ENCODE measurements at regions not wholly inside any gene's neighbourhood (a gene's known extent, or its start where the extent isn't known, plus 50 kb on each side); places are given as distances from the start of the nearest gene placed in this dataset.
"Not testable (repeated sequence)": the region's sequence is repeated elsewhere in the genome, so short reads cannot be mapped to it uniquely, and the experiment has no call there.

DNA sequence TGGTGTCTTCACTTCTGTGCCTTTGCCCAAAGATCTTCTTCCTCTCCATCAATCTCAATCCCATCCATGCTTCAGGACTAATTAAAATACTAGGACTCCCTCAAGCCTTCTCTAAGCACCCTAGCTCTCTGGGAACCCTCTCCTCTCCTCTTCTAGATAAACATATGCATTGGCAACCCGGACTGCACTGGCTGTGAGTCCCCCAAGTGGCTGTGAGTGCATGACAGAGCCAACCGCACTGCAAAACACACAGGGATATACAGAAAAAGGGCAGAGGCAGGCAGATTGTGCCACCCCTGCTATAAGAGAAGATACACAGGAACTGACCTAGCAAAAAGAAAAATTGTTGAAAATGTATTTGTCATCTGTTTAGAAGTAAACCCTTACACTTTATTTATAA lies 457.1 kb downstream of the MFSD1 start:
- Histone ChIP-seq H3K27ac (no peak overlapping the region), H3K36me3 (no peaks in the 10 kb centered on the region), H3K27me3 (no peaks in the 10 kb centered on the region), H3K4me1 (no peaks in the 10 kb centered on the region), H3K9me3 (no peaks in the 10 kb centered on the region), H3K4me3 (no peak overlapping the region)
- WGBS, 2 donors, result 51 to 58% methylated on average over 2 of the region's 2 CpGs
- DNase-seq, result no peak
- no peak for TF ChIP-seq CTCF (IDR thresholded peaks at IDR 0.05)
- no peak for TF ChIP-seq EP300 (IDR thresholded peaks at IDR 0.05)
- no peak for TF ChIP-seq POLR2AphosphoS5 (IDR thresholded peaks at IDR 0.05)
- no peak for TF ChIP-seq POLR2A (IDR thresholded peaks at IDR 0.05)
- intact Hi-C loops (cut with DNase I), result loop anchor here (10.0 kb wide), 1 partner anchor 344 kb away; no protein-coding TSS in a partner anchor

DNA sequence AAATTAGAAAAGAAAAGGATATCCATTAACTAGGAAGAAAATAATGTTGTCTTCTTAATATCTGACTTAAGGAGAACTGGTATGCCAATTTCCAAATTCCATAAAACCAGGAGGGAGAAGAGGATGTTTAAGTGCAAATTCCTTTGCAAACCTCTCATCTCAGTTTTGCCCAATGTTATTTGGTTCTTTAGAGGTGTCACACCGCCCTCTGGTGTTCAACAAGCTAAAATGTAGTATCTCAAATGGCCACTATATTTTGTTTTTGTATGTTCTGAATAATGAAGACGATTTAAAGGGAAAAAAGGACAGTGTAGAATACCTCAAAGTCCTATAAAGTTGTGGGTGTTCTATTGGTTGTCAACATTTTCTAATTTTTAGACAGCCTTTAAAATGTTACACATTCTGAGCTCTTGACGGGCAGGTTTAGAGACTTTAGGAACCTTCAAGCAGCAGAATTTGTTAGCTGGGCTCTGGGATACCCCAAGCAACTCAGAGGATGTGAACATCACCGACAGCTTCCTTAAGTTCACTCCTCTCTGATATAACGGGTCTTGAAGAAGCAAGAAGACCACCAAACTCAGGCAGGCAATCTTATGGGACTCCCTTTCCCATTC lies 458.3 kb downstream of the MFSD1 start:
- Histone ChIP-seq H3K4me3 (no peak overlapping the region), H3K36me3 (no peaks in the 10 kb centered on the region), H3K27me3 (no peaks in the 10 kb centered on the region), H3K9me3 (no peaks in the 10 kb centered on the region), H3K27ac (no peak overlapping the region), H3K4me1 (no peaks in the 10 kb centered on the region)
- TF ChIP-seq POLR2AphosphoS5 (IDR thresholded peaks at IDR 0.05) (no peak), EP300 (IDR thresholded peaks at IDR 0.05) (no peak), CTCF (IDR thresholded peaks at IDR 0.05) (peak; percentile 11 to 68 (median 54)), POLR2A (IDR thresholded peaks at IDR 0.05) (no peak)
- intact Hi-C loops (cut with DNase I), result loop anchor here (1.0 to 10.0 kb wide), 5 partner anchors 414 to 747 kb away; no protein-coding TSS in a partner anchor
- no peak for DNase-seq
- WGBS, 2 donors, result 23 to 27% methylated on average over 5 of the region's 5 CpGs

GRCh38 chr3:159261333-159261732 lies 459.5 kb downstream of the MFSD1 start:
- not testable (repeated sequence) for H3K4me3 ChIP-seq, DNase-seq, H3K36me3 ChIP-seq, H3K9me3 ChIP-seq, H3K27ac ChIP-seq, H3K4me1 ChIP-seq, H3K27me3 ChIP-seq
- 43 to 69% methylated on average over 4 of the region's 4 CpGs for WGBS, 2 donors
- intact Hi-C loops (cut with DNase I), result loop anchor here (5.0 to 10.0 kb wide), 4 partner anchors 546 to 746 kb away; no protein-coding TSS in a partner anchor

DNA sequence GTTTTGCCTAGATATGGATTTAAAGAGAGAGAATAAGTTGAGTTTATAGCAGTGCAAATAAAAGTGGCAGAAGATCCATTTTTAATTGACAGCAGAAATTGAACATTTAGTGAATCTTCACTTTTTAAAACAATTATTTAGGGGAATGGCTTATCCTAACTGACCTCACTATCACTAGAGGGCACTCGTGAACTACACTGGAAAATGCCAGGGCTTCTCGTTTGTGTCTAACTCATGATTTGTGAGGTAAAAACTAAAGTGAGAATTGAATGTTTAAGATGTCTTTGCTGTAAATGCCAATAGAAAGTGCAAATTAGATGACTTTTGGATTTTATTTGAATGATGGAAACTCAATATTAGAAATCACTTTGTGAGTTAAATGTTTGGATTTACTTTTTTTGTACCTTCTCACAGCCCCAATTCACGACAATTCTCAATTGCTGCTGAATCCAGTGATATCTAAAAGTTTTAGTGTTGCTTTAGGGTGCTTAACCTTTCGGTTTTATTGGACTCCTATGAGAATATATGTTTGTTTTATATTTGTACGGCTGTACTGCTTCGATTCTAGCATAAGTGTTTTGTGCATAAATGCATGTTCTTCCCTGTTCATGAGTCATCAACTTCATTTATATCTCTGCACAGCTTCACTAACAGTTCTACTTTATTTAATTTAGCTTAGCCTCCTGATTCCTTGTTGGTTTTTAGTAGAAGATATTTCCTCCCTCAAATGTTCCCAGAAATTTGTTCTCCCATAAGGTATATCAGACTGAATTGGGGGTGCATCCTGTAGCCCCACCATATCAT lies 462.1 kb downstream of the MFSD1 start:
- peak; percentile 20 to 61 (median 30) for TF ChIP-seq CTCF (IDR thresholded peaks at IDR 0.05)
- TF ChIP-seq POLR2A (IDR thresholded peaks at IDR 0.05), result no peak
- intact Hi-C loops (cut with DNase I), result loop anchor here (5.0 to 10.0 kb wide), 4 partner anchors 543 to 743 kb away; no protein-coding TSS in a partner anchor
- H3K27ac ChIP-seq, result no peak overlapping the region
- H3K27me3 ChIP-seq, result no peaks in the 10 kb centered on the region
- H3K9me3 ChIP-seq, result no peaks in the 10 kb centered on the region
- DNase-seq, result no peak
- WGBS, 2 donors, result 13 to 31% methylated on average over 6 of the region's 6 CpGs
- no peaks in the 10 kb centered on the region for H3K4me1 ChIP-seq
- H3K4me3 ChIP-seq, result no peak overlapping the region
- no peaks in the 10 kb centered on the region for H3K36me3 ChIP-seq

- H3K9me3 ChIP-seq, result no peaks in the 10 kb centered on the region
- no peak for DNase-seq
- H3K36me3 ChIP-seq, result no peaks in the 10 kb centered on the region
- intact Hi-C loops (cut with DNase I), result loop anchor here (10.0 kb wide), 1 partner anchor 619 kb away; no protein-coding TSS in a partner anchor
- no peak overlapping the region for H3K27ac ChIP-seq
- no peaks in the 10 kb centered on the region for H3K4me1 ChIP-seq
- TF ChIP-seq POLR2A (IDR thresholded peaks at IDR 0.05) (no peak), CTCF (IDR thresholded peaks at IDR 0.05) (no peak), EP300 (IDR thresholded peaks at IDR 0.05) (no peak), POLR2AphosphoS5 (IDR thresholded peaks at IDR 0.05) (no peak)
- H3K27me3 ChIP-seq, result no peaks in the 10 kb centered on the region
- WGBS, 2 donors, result 46 to 60% methylated on average over 2 of the region's 2 CpGs
- no peak overlapping the region for H3K4me3 ChIP-seq
These were observed 463.9 kb downstream of the MFSD1 start for GRCh38 chr3:159265705-159266104.
